Endothelial cell of umbilical vein (primary cell): ENCODE measurements at regions not wholly inside any gene's neighbourhood (a gene's known extent, or its start where the extent isn't known, plus 50 kb on each side); places are given as distances from the start of the nearest gene placed in this dataset.

Experiments used
- BruUV-seq: library from RNA; stranded (reverse); fragments of 400-500 nt; replicated peaks from 2 replicates; lab custom pipeline; 2021; lab: Mats Ljungman, UMichigan
- CTCF ChIA-PET: fragments of 300-600, 350-600 bp; sonication (Branson Sonifier 250); formaldehyde crosslinking; loops from one replicate; lab custom pipeline; 2021; ENCODE audit warnings: antibody characterized with exemption, inconsistent platforms; lab: Charles Lee
- POLR2A ChIA-PET: fragments of 300-600, 350-600 bp; sonication (Branson Sonifier 250); formaldehyde crosslinking; loops from one replicate; lab custom pipeline; 2021; ENCODE audit warnings: antibody characterized with exemption, inconsistent platforms; lab: Charles Lee
- DNase-seq: peaks from one replicate; pipeline ENCODE4 v3.0.0-alpha.2; 2011; ENCODE audit warnings: low read depth, low spot score
- FAIRE-seq: peaks from 2 replicates; lab custom pipeline; 2011; peaks lifted over from hg19 to GRCh38; lab: Jason Lieb, UNC
- H2AFZ ChIP-seq: 2 replicates; pipeline ENCODE4 v1.6.0; 2012; ENCODE audit warnings: low read depth, low read length, control low read depth, inconsistent platforms
- H3K27ac ChIP-seq: 2 replicates; pipeline ENCODE4 v1.5.1; 2011; ENCODE audit warnings: low read depth, mild to moderate bottlenecking, control low read depth, low read length, moderate library complexity; ENCODE audit not compliant: insufficient read depth
- H3K27me3 ChIP-seq, 2 experiments: 2 replicates each; pipeline versions ENCODE4 v1.6.0 to v1.6.1; 2011; ENCODE audit warnings: low read length in 2 of 2, mixed read lengths in 1 of 2; ENCODE audit not compliant: control insufficient read depth in 2 of 2, insufficient read depth in 2 of 2
- H3K36me3 ChIP-seq, 2 experiments: 2 replicates in 1 of 2; 3 replicates in 1 of 2; pipeline ENCODE4 v1.5.1; 2011; ENCODE audit warnings: low read length in 2 of 2, mild to moderate bottlenecking in 1 of 2, moderate library complexity in 1 of 2; ENCODE audit not compliant: control insufficient read depth in 2 of 2, insufficient read depth in 2 of 2; ENCODE audit errors: extremely low read depth in 1 of 2
- H3K4me1 ChIP-seq: 3 replicates; pipeline ENCODE4 v1.5.1; 2011; ENCODE audit warnings: mild to moderate bottlenecking, low read length; ENCODE audit not compliant: control insufficient read depth, insufficient read depth; ENCODE audit errors: extremely low read depth
- H3K4me2 ChIP-seq: 2 replicates; pipeline ENCODE4 v1.6.1; 2011; ENCODE audit warnings: low read length, control low read depth, mixed read lengths; ENCODE audit not compliant: insufficient read depth
- H3K4me3 ChIP-seq, 3 experiments: fragments of 200-600 bp in 1 of 3; sonication (generic), shearing (Covaris generic) in 1 of 3; replicated peaks in 1 of 3; 2 replicates each; pipeline ENCODE4 v1.5.1; 2011 to 2016; ENCODE audit warnings: control low read depth in 3 of 3, low read length in 3 of 3, mild to moderate bottlenecking in 2 of 3, inconsistent platforms in 1 of 3, low read depth in 1 of 3, moderate library complexity in 1 of 3; ENCODE audit not compliant: insufficient read depth in 1 of 3
- H3K79me2 ChIP-seq: 2 replicates; pipeline ENCODE4 v1.6.0; 2012; ENCODE audit warnings: low read length, inconsistent platforms; ENCODE audit not compliant: control insufficient read depth, insufficient read depth
- H3K9ac ChIP-seq: replicated peaks from 2 replicates; pipeline ENCODE3; 2011; ENCODE audit warnings: low read length, control low read depth; ENCODE audit not compliant: insufficient read depth; ENCODE audit errors: extremely low read depth
- H3K9me1 ChIP-seq: replicated peaks from 3 replicates; pipeline ENCODE4 v1.6.0; 2011; ENCODE audit warnings: mild to moderate bottlenecking, low read length; ENCODE audit not compliant: control insufficient read depth, insufficient read depth; ENCODE audit errors: extremely low read depth
- H3K9me3 ChIP-seq: replicated peaks from 2 replicates; pipeline ENCODE4 v1.5.1; 2012; ENCODE audit warnings: low read length, inconsistent platforms; ENCODE audit not compliant: control insufficient read depth, insufficient read depth
- H4K20me1 ChIP-seq: replicated peaks from 2 replicates; pipeline ENCODE3; 2011; ENCODE audit warnings: mild to moderate bottlenecking, low read length; ENCODE audit not compliant: control insufficient read depth, insufficient read depth; ENCODE audit errors: extremely low read depth
- EZH2 ChIP-seq: IDR thresholded peaks from 2 replicates; pipeline ENCODE4 v1.6.1; 2012; ENCODE audit warnings: borderline replicate concordance, low read depth, mild to moderate bottlenecking, moderate library complexity, low read length, inconsistent platforms; ENCODE audit not compliant: severe bottlenecking
- FOS ChIP-seq: IDR thresholded peaks from 2 replicates; pipeline ENCODE4 v1.6.1; 2011; ENCODE audit warnings: mild to moderate bottlenecking, low read length, moderate library complexity, borderline replicate concordance; ENCODE audit not compliant: insufficient read depth
- GATA2 ChIP-seq: IDR thresholded peaks from 2 replicates; pipeline ENCODE4 v1.7.0; 2011; ENCODE audit warnings: low read depth, mild to moderate bottlenecking, moderate library complexity, mixed read lengths, low read length; ENCODE audit not compliant: insufficient read length, insufficient read depth
- JUN ChIP-seq: IDR thresholded peaks from 2 replicates; pipeline ENCODE4 v1.6.1; 2011; ENCODE audit warnings: borderline replicate concordance, low read depth; ENCODE audit not compliant: insufficient read length, insufficient read depth
- MYC ChIP-seq: IDR thresholded peaks from one replicate; pipeline ENCODE4 v1.6.1; 2011; ENCODE audit warnings: mild to moderate bottlenecking, low read depth, low read length
- POLR2A ChIP-seq: IDR thresholded peaks from 2 replicates; pipeline ENCODE4 v1.6.1; 2012; ENCODE audit warnings: low read depth, mild to moderate bottlenecking, control low read depth, low read length
- POLR2AphosphoS5 ChIP-seq: IDR thresholded peaks from 2 replicates; pipeline ENCODE4 v1.6.1; 2012; ENCODE audit warnings: low read depth, mild to moderate bottlenecking, control low read depth, low read length, moderate library complexity; ENCODE audit not compliant: insufficient read depth
- dilution Hi-C: fragments of 300-500 bp; cut with MboI; formaldehyde crosslinking; loops from one replicate; pipeline ENCODE4 v1.15.0; 2019; ENCODE audit warnings: low sequenced_read_pairs; ENCODE audit not compliant: extremely low pct_ligation_motif_present
- intact Hi-C: fragments of 100-400 bp; cut with micrococcal nuclease; formaldehyde crosslinking; loops from one replicate; pipeline ENCODE4 v1.10.0; 2022
- TF ChIP-seq, protein P1 (sequence below): IDR thresholded peaks from 2 replicates; pipeline ENCODE4 v1.6.1; 2011; ENCODE audit not compliant: insufficient read depth, insufficient read length
- TF ChIP-seq, protein P2 (sequence below), 2 donors: IDR thresholded peaks; 1 replicate in 1 of 2; 2 replicates in 1 of 2; pipeline ENCODE4 v1.5.1; 2011; ENCODE audit warnings: low read length in 2 of 2, mild to moderate bottlenecking in 2 of 2, moderate library complexity in 2 of 2, control low read depth in 1 of 2, inconsistent platforms in 1 of 2, low read depth in 1 of 2; ENCODE audit not compliant: insufficient read depth in 1 of 2; ENCODE audit errors: extremely low read depth in 1 of 2

DNA sequence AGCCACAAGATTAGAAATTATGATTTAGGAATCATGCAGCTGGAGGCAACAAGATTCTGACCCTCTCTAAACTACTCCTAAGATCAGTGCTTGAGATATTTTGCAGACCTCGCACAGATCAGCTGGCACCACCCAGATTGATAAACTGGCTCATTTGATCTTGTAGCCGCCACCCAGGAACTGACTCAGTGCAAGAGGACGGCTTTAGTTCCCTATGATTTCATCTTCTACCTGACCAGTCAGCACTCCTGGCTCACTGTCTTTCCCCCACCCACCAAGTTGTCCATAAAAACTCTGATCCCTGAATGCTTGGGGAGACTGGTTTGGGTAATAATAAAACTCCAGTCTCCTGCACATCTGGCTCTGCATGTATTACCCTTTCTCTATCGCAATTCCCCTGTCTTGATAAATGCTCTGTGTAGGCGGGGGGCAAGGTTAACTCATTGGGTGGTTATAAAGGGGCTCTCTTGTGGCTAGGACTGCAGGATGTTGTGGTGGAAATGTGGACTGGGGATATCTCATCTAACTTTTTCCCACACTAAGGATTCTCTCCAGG lies 96.1 kb downstream of the ARL6IP6 start:
- H3K27ac ChIP-seq, result no peak overlapping the region
- no peak overlapping the region for H3K4me2 ChIP-seq
- no peaks in the 10 kb centered on the region for H4K20me1 ChIP-seq
- no peak overlapping the region for H2AFZ ChIP-seq
- DNase-seq, result no peak
- no peaks in the 10 kb centered on the region for H3K79me2 ChIP-seq
- no peaks in the 10 kb centered on the region for H3K36me3 ChIP-seq
- dilution Hi-C loops (no loop called here), intact Hi-C loops (no loop called here)
- TF ChIP-seq POLR2AphosphoS5, result no peak
- TF ChIP-seq, protein P1, sequence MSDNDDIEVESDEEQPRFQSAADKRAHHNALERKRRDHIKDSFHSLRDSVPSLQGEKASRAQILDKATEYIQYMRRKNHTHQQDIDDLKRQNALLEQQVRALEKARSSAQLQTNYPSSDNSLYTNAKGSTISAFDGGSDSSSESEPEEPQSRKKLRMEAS, result no peak
- TF ChIP-seq, protein P2, sequence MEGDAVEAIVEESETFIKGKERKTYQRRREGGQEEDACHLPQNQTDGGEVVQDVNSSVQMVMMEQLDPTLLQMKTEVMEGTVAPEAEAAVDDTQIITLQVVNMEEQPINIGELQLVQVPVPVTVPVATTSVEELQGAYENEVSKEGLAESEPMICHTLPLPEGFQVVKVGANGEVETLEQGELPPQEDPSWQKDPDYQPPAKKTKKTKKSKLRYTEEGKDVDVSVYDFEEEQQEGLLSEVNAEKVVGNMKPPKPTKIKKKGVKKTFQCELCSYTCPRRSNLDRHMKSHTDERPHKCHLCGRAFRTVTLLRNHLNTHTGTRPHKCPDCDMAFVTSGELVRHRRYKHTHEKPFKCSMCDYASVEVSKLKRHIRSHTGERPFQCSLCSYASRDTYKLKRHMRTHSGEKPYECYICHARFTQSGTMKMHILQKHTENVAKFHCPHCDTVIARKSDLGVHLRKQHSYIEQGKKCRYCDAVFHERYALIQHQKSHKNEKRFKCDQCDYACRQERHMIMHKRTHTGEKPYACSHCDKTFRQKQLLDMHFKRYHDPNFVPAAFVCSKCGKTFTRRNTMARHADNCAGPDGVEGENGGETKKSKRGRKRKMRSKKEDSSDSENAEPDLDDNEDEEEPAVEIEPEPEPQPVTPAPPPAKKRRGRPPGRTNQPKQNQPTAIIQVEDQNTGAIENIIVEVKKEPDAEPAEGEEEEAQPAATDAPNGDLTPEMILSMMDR (IDR thresholded peaks at IDR 0.05; ENCODE audit: extremely low read depth in 1 of 2, insufficient read depth in 1 of 2, low read depth in 1 of 2, low read length in 2 of 2), result no peak
- no peak for TF ChIP-seq GATA2
- no peak for TF ChIP-seq POLR2A
- no peak for TF ChIP-seq JUN
- TF ChIP-seq FOS, result no peak
- no peak for TF ChIP-seq MYC
- no peak for TF ChIP-seq EZH2
- no peaks in the 10 kb centered on the region for H3K27me3 ChIP-seq
- no peak overlapping the region for H3K9ac ChIP-seq
- no peaks in the 10 kb centered on the region for H3K4me1 ChIP-seq
- H3K4me3 ChIP-seq, result no peak overlapping the region
- no peaks in the 10 kb centered on the region for H3K9me3 ChIP-seq
- POLR2A ChIA-PET, result no interaction called here
- FAIRE-seq, result no peak
- H3K9me1 ChIP-seq, result no peaks in the 10 kb centered on the region
- CTCF ChIA-PET, result no interaction called here
- no TSS peak for BruUV-seq
